Keratinocyte (primary cell): ENCODE measurements at regions not wholly inside any gene's neighbourhood (a gene's known extent, or its start where the extent isn't known, plus 50 kb on each side); places are given as distances from the start of the nearest gene placed in this dataset.
"Not testable (repeated sequence)": the region's sequence is repeated elsewhere in the genome, so short reads cannot be mapped to it uniquely, and the experiment has no call there.

Experiments
- DNase-seq: peaks from one replicate; pipeline ENCODE4 v3.0.0-alpha.2; 2011; ENCODE audit warnings: low read depth, missing footprints, low spot score
- FAIRE-seq: peaks from 2 replicates; lab custom pipeline; 2011; peaks lifted over from hg19 to GRCh38; lab: Jason Lieb, UNC
- H2AFZ ChIP-seq: 2 replicates; pipeline ENCODE4 v1.6.0; 2012; ENCODE audit warnings: low read length, control low read depth, inconsistent platforms; ENCODE audit not compliant: control insufficient read depth
- H3K27ac ChIP-seq: 2 replicates; pipeline ENCODE4 v1.5.1; 2011; ENCODE audit warnings: low read length; ENCODE audit not compliant: control insufficient read depth, insufficient read depth
- H3K27me3 ChIP-seq: 3 replicates; pipeline ENCODE4 v1.6.0; 2011; ENCODE audit warnings: low read length; ENCODE audit not compliant: control insufficient read depth, insufficient read depth; ENCODE audit errors: extremely low read depth
- H3K36me3 ChIP-seq, 2 experiments: 2 replicates in 1 of 2; 3 replicates in 1 of 2; pipeline ENCODE4 v1.5.1; 2011; ENCODE audit warnings: low read length in 2 of 2, mild to moderate bottlenecking in 1 of 2; ENCODE audit not compliant: control insufficient read depth in 2 of 2, insufficient read depth in 2 of 2; ENCODE audit errors: extremely low read depth in 1 of 2
- H3K4me1 ChIP-seq: 3 replicates; pipeline ENCODE4 v1.5.1; 2011; ENCODE audit warnings: low read length; ENCODE audit not compliant: control insufficient read depth, insufficient read depth; ENCODE audit errors: extremely low read depth
- H3K4me2 ChIP-seq: 3 replicates; pipeline ENCODE4 v1.6.0; 2011; ENCODE audit warnings: low read depth, low read length; ENCODE audit not compliant: control insufficient read depth, insufficient read depth; ENCODE audit errors: extremely low read depth
- H3K4me3 ChIP-seq, 3 experiments: fragments of 200-600 bp in 1 of 3; sonication (generic) in 1 of 3; 2 replicates in 2 of 3; 3 replicates in 1 of 3; pipeline ENCODE4 v1.5.1; 2011 to 2016; ENCODE audit warnings: low read length in 3 of 3, mild to moderate bottlenecking in 3 of 3, control low read depth in 2 of 3, inconsistent platforms in 1 of 3, low read depth in 1 of 3, mixed read lengths in 1 of 3, mixed run types in 1 of 3, moderate library complexity in 1 of 3; ENCODE audit not compliant: control insufficient read depth in 2 of 3, insufficient read depth in 2 of 3; ENCODE audit errors: extremely low read depth in 1 of 3
- H3K79me2 ChIP-seq: 2 replicates; pipeline ENCODE4 v1.6.0; 2012; ENCODE audit warnings: low read length; ENCODE audit not compliant: control insufficient read depth, insufficient read depth
- H3K9ac ChIP-seq: 3 replicates; pipeline ENCODE4 v1.6.0; 2011; ENCODE audit warnings: low read length; ENCODE audit not compliant: control insufficient read depth, insufficient read depth; ENCODE audit errors: extremely low read depth
- H3K9me1 ChIP-seq: 3 replicates; pipeline ENCODE4 v1.6.0; 2011; ENCODE audit warnings: low read length; ENCODE audit not compliant: control insufficient read depth, insufficient read depth; ENCODE audit errors: extremely low read depth
- H3K9me3 ChIP-seq: 2 replicates; pipeline ENCODE4 v1.5.1; 2012; ENCODE audit warnings: low read depth, low read length; ENCODE audit not compliant: control insufficient read depth
- H4K20me1 ChIP-seq: 3 replicates; pipeline ENCODE4 v1.6.0; 2011; ENCODE audit warnings: low read length; ENCODE audit not compliant: control insufficient read depth, insufficient read depth; ENCODE audit errors: extremely low read depth
- EZH2 ChIP-seq: IDR thresholded peaks from one replicate; pipeline ENCODE4 v1.6.1; 2012; ENCODE audit warnings: inconsistent platforms, mild to moderate bottlenecking, low read length, moderate library complexity
- dilution Hi-C: fragments of 300-500 bp; cut with MboI; formaldehyde crosslinking; loops from one replicate; pipeline ENCODE4 v1.7.0; 2020; ENCODE audit warnings: low sequenced_read_pairs; ENCODE audit not compliant: extremely low pct_ligation_motif_present
- TF ChIP-seq, protein P1 (sequence below), 3 experiments: IDR thresholded peaks in 1 of 3; conservative IDR thresholded peaks in 1 of 3; optimal IDR thresholded peaks in 1 of 3; 2 replicates in 2 of 3; 3 replicates in 1 of 3; pipeline versions ENCODE3 to v1.5.1; 2011; ENCODE audit warnings: low read length in 3 of 3, mild to moderate bottlenecking in 3 of 3, moderate library complexity in 2 of 3, control low read depth in 1 of 3, inconsistent platforms in 1 of 3; ENCODE audit not compliant: insufficient read depth in 2 of 3; ENCODE audit errors: extremely low read depth in 1 of 3

- no peak overlapping the region for H3K9ac ChIP-seq
- H3K36me3 ChIP-seq, result no peaks in the 10 kb centered on the region
- no peak for FAIRE-seq
- no peaks in the 10 kb centered on the region for H3K27me3 ChIP-seq
- no peak for DNase-seq
- H3K4me1 ChIP-seq, result no peaks in the 10 kb centered on the region
- no peaks in the 10 kb centered on the region for H3K9me1 ChIP-seq
- no peak overlapping the region for H2AFZ ChIP-seq
- no peaks in the 10 kb centered on the region for H4K20me1 ChIP-seq
- H3K79me2 ChIP-seq, result no peaks in the 10 kb centered on the region
- no peak for TF ChIP-seq EZH2
- TF ChIP-seq, protein P1, sequence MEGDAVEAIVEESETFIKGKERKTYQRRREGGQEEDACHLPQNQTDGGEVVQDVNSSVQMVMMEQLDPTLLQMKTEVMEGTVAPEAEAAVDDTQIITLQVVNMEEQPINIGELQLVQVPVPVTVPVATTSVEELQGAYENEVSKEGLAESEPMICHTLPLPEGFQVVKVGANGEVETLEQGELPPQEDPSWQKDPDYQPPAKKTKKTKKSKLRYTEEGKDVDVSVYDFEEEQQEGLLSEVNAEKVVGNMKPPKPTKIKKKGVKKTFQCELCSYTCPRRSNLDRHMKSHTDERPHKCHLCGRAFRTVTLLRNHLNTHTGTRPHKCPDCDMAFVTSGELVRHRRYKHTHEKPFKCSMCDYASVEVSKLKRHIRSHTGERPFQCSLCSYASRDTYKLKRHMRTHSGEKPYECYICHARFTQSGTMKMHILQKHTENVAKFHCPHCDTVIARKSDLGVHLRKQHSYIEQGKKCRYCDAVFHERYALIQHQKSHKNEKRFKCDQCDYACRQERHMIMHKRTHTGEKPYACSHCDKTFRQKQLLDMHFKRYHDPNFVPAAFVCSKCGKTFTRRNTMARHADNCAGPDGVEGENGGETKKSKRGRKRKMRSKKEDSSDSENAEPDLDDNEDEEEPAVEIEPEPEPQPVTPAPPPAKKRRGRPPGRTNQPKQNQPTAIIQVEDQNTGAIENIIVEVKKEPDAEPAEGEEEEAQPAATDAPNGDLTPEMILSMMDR (optimal IDR thresholded peaks at IDR 0.05 in 1 of 3, IDR thresholded peaks at IDR 0.05 in 1 of 3, conservative IDR thresholded peaks at IDR 0.05 in 1 of 3; ENCODE audit: extremely low read depth in 1 of 3, insufficient read depth in 2 of 3, low read length in 3 of 3), result no peak
- H3K4me3 ChIP-seq, result no peak overlapping the region
- H3K4me2 ChIP-seq, result no peak overlapping the region
- peaks cover 5% of the 10 kb centered on the region for H3K9me3 ChIP-seq
- dilution Hi-C loops, result no loop called here
- no peak overlapping the region for H3K27ac ChIP-seq
Observed at GRCh38 chr4:189600718-189601435, 339.8 kb upstream of the FRG1 start.

GRCh38 chr4:189602827-189603226, 337.8 kb upstream of the FRG1 start:
- H4K20me1 ChIP-seq, H3K4me3 ChIP-seq, FAIRE-seq, H2AFZ ChIP-seq, H3K4me2 ChIP-seq, H3K9me1 ChIP-seq, H3K9me3 ChIP-seq, H3K27ac ChIP-seq, H3K27me3 ChIP-seq, DNase-seq, H3K4me1 ChIP-seq, H3K9ac ChIP-seq, H3K79me2 ChIP-seq, H3K36me3 ChIP-seq, dilution Hi-C loops: not testable (repeated sequence)

DNA sequence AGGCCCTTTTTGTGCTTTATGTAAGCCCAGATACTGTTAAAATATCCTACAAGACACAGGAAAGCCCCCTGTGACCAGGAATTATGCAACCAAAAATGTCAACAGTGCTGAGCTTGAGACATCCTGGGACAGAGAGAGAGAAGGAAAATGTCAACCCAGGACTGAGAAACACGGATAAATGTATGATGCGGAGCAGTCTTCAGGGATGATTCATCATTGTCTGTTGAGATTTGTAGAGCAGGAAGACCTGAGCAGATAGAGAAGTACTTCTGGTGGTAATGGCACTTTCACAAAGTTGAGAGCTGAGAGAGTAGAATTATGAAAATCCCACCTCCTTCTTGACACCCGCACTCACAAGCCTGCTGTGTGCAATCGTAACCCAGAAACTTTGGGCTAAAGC, 330.1 kb upstream of the FRG1 start:
- H3K4me1 ChIP-seq, FAIRE-seq, H3K4me3 ChIP-seq, dilution Hi-C loops, H4K20me1 ChIP-seq, DNase-seq, H2AFZ ChIP-seq, H3K9ac ChIP-seq, H3K27ac ChIP-seq, H3K36me3 ChIP-seq, H3K27me3 ChIP-seq, H3K9me3 ChIP-seq, H3K79me2 ChIP-seq, H3K4me2 ChIP-seq, H3K9me1 ChIP-seq: not testable (repeated sequence)
